Right renal pelvis (tissue), 4 donors: ENCODE measurements at regions not wholly inside any gene's neighbourhood (a gene's known extent, or its start where the extent isn't known, plus 50 kb on each side); places are given as distances from the start of the nearest gene placed in this dataset.

Experiments used
- DNase-seq, 4 donors: peaks; one replicate each; pipeline ENCODE4 v3.0.0-alpha.2; 2013; ENCODE audit warnings: low read depth in 4 of 4, low spot score in 3 of 4, missing footprints in 1 of 4

- no peak for DNase-seq
Measured at GRCh38 chr7:22627136-22627535, 99.9 kb upstream of the IL6 start.

- no peak for DNase-seq
Measured at GRCh38 chr7:22625251-22625650, 101.7 kb upstream of the IL6 start.

GRCh38 chr7:22624781-22625180, 102.2 kb upstream of the IL6 start:
- no peak for DNase-seq

DNA sequence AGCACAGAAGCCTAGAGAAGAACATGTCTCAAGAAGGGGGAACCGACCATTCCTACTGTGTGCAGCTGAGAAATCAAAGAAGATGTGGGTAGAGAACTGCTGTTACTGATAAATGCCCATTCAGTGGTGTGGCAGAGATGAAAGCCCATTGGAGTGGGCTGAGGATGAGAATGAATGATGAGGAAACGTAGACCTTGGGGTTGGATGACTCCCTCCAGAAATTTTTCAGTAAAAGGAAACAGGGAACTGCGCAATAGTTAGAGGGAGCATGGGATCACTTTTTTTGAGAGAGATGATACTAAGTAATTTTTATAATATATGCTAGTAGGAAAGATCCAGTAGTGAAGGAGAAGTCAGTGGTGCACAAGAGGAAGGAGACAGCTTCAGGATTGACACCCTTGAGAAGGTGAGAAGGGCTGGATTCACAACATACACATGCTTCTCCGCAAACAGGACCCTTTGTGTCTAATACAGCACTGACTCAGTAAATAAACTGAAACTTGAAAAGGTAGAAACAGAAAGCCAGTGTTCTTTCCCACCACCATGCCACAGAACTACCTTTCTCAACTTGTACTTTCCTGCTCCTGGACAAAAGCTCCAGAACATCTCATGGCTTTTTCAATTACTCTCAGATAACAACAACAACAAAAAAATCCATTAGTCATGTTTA, 104.7 kb upstream of the IL6 start:
- no peak for DNase-seq

GRCh38 chr7:22618528-22618927, 108.5 kb upstream of the IL6 start:
- DNase-seq, result no peak

GRCh38 chr7:22617166-22617565, 109.8 kb upstream of the IL6 start:
- no peak for DNase-seq

DNA sequence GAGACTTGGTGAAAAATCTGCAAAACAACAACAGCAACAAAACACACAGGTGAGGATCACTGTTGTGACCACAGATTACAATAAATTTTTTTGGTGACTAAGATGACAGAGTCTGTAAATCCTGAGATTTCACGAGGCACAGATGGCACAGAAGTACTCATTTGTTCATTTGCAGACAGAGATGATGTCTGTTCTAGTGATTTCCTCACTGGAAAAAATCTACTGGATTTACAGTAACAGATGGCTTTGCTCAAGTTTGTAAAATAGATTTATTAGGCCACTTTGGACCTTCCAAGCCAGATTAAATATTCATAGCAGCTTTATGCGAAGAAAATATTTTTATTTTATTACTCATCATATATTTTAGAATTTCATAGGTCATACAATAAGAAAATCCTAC, 113.5 kb upstream of the IL6 start:
- no peak for DNase-seq

- no peak for DNase-seq
Measured at GRCh38 chr7:22612776-22613175, 112.8 kb upstream of the STEAP1B start.

GRCh38 chr7:22611758-22612079, 111.7 kb upstream of the STEAP1B start:
- DNase-seq, result no peak

DNA sequence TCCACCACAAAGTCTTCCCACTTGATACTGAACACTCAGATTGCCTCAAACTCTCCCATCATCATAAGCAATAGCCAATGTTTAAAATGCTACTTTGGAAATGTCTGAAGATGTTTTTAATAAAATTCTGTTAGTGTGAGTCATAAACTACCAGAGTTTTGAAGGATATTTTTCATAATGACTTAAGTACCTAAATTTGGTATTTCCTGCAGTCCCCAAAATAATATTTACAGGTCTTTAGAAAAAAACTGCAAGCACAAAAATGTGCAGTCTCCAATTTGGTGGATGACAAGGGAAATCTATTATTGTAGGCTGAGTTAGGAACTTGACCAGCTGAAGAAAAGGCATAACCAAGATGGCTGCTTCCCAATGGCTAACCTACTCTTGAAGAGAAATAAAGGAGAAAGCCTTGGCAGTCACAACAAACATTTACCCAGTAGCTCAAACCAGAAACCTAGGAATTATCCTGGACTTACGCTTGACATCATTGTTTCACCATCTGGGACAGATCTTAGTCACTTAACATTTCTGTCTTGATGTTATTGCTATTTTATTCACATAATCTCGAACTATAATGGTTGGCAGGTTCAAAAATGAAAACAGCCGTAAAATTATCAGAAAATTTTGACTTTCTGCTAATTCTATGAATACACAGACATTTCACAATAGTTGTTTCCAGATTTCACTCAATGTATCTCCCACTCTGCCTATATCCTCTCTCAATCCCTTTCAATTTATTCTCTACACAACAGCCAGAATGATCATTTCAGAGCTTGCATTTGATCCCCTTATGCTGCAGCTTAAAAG, 111.2 kb upstream of the STEAP1B start:
- DNase-seq, result no peak

DNA sequence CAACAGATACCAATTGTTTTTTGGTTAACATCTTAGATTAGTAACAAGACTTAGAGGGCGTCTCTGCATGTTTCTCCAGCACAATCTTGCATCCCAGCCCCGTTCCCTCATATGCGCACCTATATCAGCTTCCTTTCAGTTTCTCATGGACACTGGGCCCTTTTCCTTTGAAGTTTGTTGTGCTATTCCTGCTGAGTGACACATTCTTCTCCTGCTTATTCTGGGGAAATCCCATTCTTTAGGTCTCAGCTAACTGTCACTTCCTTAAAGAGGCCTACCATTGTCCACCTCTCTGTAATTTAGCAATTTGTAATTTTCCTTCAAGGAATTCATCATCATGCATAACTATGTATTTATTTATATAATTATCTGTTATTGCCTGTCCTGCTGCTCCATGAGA, 110.3 kb upstream of the STEAP1B start:
- DNase-seq, result no peak

- no peak for DNase-seq
Measured at GRCh38 chr7:22607180-22607579, 107.2 kb upstream of the STEAP1B start.

DNA sequence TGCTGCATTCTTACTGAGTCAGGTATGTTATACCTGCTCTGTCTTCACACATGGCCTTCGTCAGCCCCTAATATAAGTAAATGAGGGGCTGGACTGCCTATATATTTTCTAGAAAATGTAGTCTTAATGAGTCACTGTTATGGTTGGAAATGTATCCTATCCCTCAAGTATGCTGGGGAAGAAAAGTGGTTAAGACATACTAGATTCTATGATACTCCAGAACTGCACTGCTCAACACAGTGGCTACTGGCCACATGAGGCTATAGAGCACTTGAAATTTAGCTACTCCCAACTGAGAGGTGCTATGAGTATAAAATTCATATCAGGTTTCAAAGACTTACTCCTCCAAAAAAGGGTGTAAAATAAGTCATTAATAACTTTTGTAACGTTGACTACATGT, 104.3 kb upstream of the STEAP1B start:
- DNase-seq, result no peak

DNA sequence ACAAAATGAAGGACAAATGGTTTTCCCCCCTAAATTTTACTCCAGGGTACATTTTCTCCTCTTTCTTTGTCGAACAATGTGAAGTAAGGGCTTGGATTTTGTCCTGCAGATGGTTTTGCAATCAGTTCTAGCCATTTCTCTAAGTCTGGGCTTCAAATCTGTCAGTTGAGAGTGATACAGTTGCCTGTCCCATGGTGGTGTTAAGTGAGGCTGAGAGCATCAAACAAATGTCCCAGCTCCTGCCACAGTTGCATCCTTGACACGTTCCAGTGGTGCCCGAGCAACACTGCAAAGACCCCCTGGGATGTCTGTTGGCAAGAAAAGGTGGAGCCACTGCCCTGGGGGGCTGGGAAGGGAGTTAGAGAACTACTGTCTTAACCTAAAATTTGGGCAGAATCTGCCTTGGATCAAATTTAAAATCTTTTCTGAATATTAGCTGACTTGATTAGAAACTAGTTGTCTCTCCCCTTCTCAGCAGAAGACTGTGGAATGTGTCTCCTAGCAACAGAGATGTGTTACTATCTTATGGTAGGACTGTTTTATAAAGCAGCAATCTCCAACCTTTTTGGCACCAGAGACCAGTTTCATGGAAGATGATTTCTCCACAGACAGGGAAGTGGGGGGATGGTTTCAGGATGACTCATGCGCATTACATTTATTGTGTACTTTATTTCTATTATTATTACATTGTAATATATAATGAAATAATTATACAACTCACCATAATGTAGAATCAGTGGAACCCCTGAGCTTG, 102.0 kb upstream of the STEAP1B start:
- no peak for DNase-seq

DNA sequence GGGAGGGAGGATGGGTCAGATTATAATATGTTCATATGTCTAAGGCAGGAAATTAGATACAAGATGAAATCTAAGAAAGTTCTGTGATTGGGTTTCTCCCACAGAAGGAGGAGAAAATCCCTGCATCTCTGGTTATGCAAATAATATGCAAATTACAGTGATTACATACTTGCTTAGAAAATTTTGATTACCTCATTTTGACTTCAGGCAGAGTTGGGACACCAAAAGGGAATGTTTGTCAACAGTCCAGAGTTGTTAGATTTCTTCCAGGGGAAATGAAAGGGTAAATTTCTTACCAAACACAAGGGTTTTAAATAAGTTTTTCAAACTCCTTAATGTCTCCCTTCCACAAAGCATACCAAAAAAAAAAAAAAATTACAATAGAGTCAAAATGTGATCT, 101.4 kb upstream of the STEAP1B start:
- DNase-seq, result no peak

- DNase-seq, result no peak
Measured at GRCh38 chr7:22601003-22601402, 101.0 kb upstream of the STEAP1B start.

- DNase-seq, result no peak
Measured at GRCh38 chr7:22598318-22598920, 98.4 kb upstream of the STEAP1B start.

GRCh38 chr7:22597844-22598243, 97.9 kb upstream of the STEAP1B start:
- no peak for DNase-seq

DNA sequence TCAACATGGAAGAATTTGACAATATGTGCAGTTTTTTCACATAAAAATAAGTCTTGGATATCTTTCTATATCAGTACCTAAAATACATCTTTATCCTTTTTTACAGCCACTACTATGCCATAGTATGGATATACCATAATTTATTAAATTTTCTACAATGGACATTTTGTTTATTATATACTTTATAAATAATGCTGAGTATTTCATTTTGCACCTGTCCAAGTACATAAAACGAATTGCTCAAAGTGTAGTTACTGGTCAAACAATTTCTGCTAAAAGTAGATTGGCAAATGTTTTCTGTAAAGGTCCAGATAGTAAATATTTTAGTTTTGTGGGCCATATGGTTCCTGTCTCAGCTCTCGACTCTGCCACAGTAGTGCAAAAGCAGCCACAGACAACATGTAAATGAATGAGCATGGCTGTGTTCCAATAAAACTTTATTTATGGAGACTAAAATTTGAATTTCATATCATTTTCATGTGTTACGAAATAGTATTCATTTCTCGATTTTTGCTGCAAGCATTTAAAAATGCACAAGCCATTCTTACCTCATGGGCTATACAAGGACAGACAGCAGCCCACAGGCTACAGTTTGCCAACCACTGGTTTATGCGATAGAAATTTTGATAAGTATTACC, 96.9 kb upstream of the STEAP1B start:
- DNase-seq, result no peak

DNA sequence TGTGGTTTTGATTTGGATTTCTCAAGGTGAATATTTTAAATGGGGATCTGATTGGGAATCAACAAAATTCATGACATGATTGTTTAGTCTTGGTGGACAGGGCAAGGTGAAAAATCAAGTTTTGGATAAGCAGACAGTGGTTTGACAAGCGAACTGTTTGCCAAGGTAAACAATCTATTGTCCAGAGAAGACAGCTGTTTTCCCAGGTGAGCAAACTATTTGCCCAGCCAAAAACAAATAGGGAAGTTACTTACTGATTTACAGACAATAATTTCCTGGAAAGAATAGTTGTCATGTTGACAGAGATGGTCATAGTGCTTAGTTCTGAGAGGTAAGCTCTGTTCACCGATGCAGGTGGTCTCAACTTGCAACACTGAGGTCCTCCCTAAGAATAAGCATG, 94.0 kb upstream of the STEAP1B start:
- no peak for DNase-seq

GRCh38 chr7:22591271-22591670, 91.3 kb upstream of the STEAP1B start:
- no peak for DNase-seq
